ENCODE measurements at regions not wholly inside any gene's neighbourhood (a gene's known extent, or its start where the extent isn't known, plus 50 kb on each side); places are given as distances from the start of the nearest gene placed in this dataset.

GRCh38 chr2:53095227-53095626 is 672.4 kb upstream of the CHAC2 start:
- TF ChIP-seq POLR2AphosphoS5 (IDR thresholded peaks at IDR 0.05) (no peak), POLR2A (IDR thresholded peaks at IDR 0.05) (no peak), CTCF (IDR thresholded peaks at IDR 0.05) (no peak), EP300 (IDR thresholded peaks at IDR 0.05) (no peak)
